Skeletal muscle tissue (tissue), 3 donors: ENCODE measurements at regions not wholly inside any gene's neighbourhood (a gene's known extent, or its start where the extent isn't known, plus 50 kb on each side); places are given as distances from the start of the nearest gene placed in this dataset.
A peak's percentile ranks its signal among the peaks of the same experiment; 100 is the strongest.

Experiments used
- H3K27ac ChIP-seq: one replicate; pipeline ENCODE4 v1.7.0; 2013; ENCODE audit warnings: mild to moderate bottlenecking, low read depth, low read length, inconsistent platforms
- H3K27me3 ChIP-seq, 3 donors: one replicate each; pipeline ENCODE4 v1.7.0; 2013; ENCODE audit warnings: low read length in 3 of 3; ENCODE audit not compliant: control insufficient read depth in 3 of 3, insufficient read depth in 3 of 3
- H3K36me3 ChIP-seq, 3 donors: one replicate each; pipeline ENCODE4 v1.7.0; 2013; ENCODE audit warnings: low read length in 3 of 3; ENCODE audit not compliant: control insufficient read depth in 3 of 3, insufficient read depth in 3 of 3
- H3K4me1 ChIP-seq, 3 donors: one replicate each; pipeline ENCODE4 v1.7.0; 2013; ENCODE audit warnings: low read length in 3 of 3, mild to moderate bottlenecking in 3 of 3; ENCODE audit not compliant: control insufficient read depth in 3 of 3, insufficient read depth in 3 of 3
- H3K4me3 ChIP-seq, 3 donors: one replicate each; pipeline ENCODE4 v1.7.0; 2013; ENCODE audit warnings: low read length in 3 of 3
- H3K9ac ChIP-seq, 3 donors: one replicate each; pipeline ENCODE4 v1.7.0; 2013; ENCODE audit warnings: low read length in 3 of 3, mild to moderate bottlenecking in 3 of 3, moderate library complexity in 2 of 3, low read depth in 1 of 3
- H3K9me3 ChIP-seq, 3 donors: one replicate each; pipeline ENCODE4 v1.7.0; 2013; ENCODE audit warnings: low read length in 3 of 3; ENCODE audit not compliant: control insufficient read depth in 3 of 3
- donor health status: Osteomylitis.

DNA sequence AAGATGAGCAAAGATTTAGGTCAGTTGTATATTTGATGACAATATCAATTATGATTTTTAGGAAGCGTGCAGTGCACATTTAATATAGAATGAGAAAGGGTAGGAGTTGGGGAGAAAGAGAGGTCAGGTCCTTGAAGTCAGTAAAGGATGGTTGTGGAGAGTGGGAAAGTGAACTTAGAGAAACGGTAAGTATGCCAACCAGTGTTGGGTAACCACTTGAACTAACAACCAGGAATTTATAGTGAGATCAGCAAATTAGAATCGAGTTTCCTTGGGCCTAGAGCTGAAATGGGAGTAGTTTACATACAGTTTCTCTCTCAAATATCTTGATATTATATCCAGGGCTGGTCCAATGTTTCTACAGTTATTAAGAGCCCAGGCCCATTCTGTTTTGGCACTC, 188.5 kb upstream of the RBMS3 start:
- Histone ChIP-seq H3K4me3 (no peak overlapping the region), H3K27ac (no peak overlapping the region), H3K27me3 (no peaks in the 10 kb centered on the region), H3K9ac (no peak overlapping the region), H3K9me3 (no peaks in the 10 kb centered on the region), H3K36me3 (no peaks in the 10 kb centered on the region), H3K4me1 (no peaks in the 10 kb centered on the region)

DNA sequence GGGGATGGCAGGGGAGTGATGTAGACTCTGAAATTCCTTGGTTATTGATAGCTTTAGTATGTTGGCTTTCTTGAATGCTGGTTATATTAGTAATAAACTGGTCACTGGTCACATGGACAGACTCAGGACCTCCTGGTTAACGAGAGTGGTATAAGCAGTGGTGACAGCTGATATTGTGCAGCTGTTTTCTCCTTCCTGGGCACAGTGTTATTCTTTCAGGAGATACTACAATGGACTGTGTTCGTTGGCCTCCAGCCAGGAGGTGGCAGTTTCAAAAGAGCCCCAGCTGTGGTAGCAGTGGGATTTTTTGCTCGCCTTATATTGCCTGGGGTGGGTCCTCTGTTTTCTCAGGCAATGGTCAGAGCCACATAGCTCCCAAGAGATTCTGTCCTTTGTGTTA, 181.6 kb upstream of the RBMS3 start:
- Histone ChIP-seq H3K4me1 (no peaks in the 10 kb centered on the region), H3K27me3 (no peaks in the 10 kb centered on the region), H3K27ac (no peak overlapping the region), H3K36me3 (no peaks in the 10 kb centered on the region), H3K4me3 (no peak overlapping the region), H3K9ac (no peak overlapping the region), H3K9me3 (no peaks in the 10 kb centered on the region)

DNA sequence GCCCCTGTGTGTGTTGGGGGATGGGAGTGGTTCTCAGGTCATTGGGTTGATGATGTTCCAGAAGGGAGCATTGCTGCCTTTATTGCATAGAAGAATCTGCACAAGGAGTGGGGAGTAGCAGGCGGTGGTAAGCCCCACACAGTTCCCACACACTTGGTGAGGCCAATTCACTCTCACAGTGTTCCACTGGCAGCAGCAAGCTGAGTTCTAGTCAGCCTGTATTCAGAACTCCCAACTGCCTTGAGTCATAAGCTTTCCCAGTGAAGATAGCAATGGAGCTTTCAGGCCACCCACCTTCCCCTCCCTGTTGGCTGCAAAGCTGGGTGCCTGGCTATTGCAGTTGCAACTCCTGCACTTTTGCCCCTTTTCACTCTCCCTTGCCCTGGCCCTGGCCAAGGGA, 181.1 kb upstream of the RBMS3 start:
- Histone ChIP-seq H3K27ac (no peak overlapping the region), H3K4me1 (no peaks in the 10 kb centered on the region), H3K4me3 (no peak overlapping the region), H3K36me3 (no peaks in the 10 kb centered on the region), H3K9me3 (no peaks in the 10 kb centered on the region), H3K27me3 (no peaks in the 10 kb centered on the region), H3K9ac (no peak overlapping the region)

DNA sequence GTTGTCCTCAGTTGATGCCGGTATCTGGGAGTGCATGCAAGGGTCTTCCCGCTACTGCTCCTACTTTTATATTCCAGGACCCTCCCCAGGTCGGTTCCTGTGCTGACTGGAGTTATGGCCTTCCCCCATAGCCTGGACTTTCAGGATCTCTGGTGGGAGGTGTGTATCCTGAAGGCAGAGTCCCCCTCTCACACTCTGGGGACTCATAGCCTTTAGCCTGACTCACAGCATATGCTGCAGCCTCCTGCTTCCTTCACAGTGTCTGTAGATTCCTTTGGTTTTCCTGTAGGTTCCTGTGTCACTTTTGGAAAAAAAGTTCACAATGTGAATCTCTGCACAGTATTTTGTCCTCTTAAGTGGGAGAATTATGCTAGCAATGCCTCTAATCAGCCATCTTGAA, 180.6 kb upstream of the RBMS3 start:
- no peaks in the 10 kb centered on the region for H3K36me3 ChIP-seq
- H3K27ac ChIP-seq, result no peak overlapping the region
- no peak overlapping the region for H3K4me3 ChIP-seq
- no peaks in the 10 kb centered on the region for H3K9me3 ChIP-seq
- no peak overlapping the region for H3K9ac ChIP-seq
- no peaks in the 10 kb centered on the region for H3K4me1 ChIP-seq
- H3K27me3 ChIP-seq, result no peaks in the 10 kb centered on the region

DNA sequence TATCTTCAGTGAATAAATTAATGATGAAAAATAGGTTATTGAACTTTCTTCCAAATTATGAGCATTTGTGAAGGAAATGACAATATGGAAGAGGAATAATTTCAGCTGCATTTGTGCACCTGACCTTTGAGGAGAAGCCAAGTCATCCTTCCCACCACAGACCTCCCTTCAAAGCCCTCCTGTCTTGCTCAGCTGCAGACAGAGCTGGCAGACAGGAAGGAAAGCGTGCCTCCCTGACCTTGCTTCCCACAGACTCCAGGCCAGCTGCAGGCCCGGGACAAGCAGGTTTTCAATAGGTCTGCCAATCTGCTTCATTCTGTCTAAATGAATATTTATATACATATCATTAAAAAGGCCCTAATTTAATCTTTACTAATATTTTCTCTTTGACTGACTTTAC, 152.9 kb upstream of the RBMS3 start:
- Histone ChIP-seq H3K4me1 (no peaks in the 10 kb centered on the region), H3K9me3 (no peaks in the 10 kb centered on the region), H3K36me3 (no peaks in the 10 kb centered on the region), H3K27me3 (no peaks in the 10 kb centered on the region), H3K4me3 (no peak overlapping the region), H3K9ac (no peak overlapping the region), H3K27ac (no peak overlapping the region)

DNA sequence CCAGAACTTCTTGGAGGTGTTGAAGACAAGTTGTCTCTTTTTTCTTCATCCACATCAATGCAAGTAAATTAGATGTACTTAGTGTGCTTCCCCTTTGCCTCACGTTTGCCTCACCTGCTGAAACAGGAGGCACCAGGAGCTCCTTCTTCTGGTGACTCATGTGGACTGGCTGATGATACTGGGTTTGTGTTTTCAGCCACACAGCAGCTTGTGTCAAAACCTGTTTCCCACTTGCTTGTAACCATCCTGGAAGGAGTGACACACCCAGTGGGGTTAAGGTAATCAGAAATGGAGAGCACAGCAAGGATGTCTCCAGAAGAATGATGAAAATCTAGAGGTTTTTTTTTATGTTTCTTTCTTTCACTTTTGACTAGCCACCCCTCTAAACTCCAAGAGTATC, 143.3 kb upstream of the RBMS3 start:
- no peaks in the 10 kb centered on the region for H3K36me3 ChIP-seq
- no peaks in the 10 kb centered on the region for H3K9me3 ChIP-seq
- no peak overlapping the region for H3K4me3 ChIP-seq
- peaks cover 0 to 12% (median 8%) of the 10 kb centered on the region in 3 donors for H3K4me1 ChIP-seq
- no peak overlapping the region for H3K27ac ChIP-seq
- H3K27me3 ChIP-seq, result no peaks in the 10 kb centered on the region
- H3K9ac ChIP-seq, result no peak overlapping the region

DNA sequence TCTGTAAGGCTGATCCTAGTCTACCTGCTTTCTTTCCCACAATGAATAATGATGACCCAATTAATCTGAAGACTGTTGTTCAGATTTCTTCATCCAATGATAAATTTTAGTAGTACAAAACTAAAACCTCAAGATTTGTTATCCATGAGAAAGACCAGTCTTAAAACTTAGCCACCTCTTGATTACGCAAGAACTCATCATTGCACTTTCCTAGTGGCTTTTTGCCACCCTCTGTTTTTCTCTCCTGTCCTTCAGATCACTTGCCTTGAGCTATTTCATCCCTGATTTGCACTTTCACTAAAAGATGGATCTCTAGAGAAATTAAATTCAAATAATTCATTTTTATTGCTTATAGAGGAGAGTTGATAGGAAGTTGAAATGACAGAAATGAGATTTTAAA, 142.7 kb upstream of the RBMS3 start:
- Histone ChIP-seq H3K27ac (no peak overlapping the region), H3K27me3 (no peaks in the 10 kb centered on the region), H3K9me3 (no peaks in the 10 kb centered on the region), H3K4me3 (no peak overlapping the region), H3K9ac (no peak overlapping the region), H3K36me3 (no peaks in the 10 kb centered on the region), H3K4me1 (peaks cover 0 to 12% (median 8%) of the 10 kb centered on the region in 3 donors)

DNA sequence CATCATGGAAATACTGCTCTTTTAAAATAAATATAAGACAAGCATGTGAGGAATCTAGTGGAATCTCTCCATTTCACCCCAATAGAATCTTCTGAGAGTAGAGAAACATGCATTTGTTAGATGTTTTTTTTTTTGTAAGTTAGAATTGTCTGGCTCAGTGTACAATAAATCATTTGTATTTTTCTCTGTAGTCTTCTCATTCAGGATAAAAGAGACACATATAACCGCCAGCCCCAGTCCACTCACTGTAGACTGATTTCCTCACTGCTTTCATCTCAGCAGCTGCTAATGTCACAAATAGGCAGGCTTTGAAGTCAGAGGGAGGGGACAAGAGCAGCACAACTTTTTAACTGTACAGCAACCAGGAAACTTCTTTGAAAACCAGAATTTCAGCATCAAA, 140.2 kb upstream of the RBMS3 start:
- Histone ChIP-seq H3K9me3 (no peaks in the 10 kb centered on the region), H3K27ac (peak overlapping the region; percentile 48), H3K4me1 (peaks cover 0 to 17% (median 8%) of the 10 kb centered on the region in 3 donors), H3K36me3 (no peaks in the 10 kb centered on the region), H3K27me3 (no peaks in the 10 kb centered on the region), H3K4me3 (no peak overlapping the region), H3K9ac (no peak overlapping the region)

DNA sequence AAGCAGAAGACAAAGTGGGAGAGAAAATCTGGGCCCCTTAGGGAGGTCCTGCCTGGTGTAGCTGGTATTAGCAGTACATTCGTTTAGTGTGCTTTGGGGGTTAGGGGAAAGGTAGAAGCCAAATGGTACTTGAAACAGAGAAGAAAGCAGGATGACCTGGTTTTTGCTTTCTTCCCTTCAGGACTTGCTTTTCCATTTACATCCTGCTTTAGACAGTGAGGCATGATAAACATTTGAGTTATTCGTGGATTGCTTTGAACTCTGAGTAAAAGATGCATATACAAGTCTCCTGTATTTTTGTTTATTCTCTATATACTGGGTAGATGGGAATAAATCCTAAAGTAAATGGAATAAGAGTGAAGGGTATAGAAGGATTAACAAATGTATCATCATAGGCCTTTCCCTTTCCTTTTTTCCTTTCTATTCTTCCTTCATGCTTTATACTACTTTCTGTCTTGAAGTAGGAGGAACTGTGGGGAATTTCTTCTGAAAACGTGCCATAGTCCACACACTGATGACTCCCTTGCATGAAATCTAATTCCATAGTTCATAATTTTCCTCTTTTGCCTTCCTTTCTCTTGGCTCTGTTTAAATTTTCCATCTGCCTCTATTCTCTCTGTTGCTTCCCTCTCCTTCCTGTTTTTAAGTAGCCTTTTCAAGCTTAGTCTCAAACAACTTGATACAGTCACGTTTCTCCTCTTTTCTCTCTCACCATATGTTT, 139.5 kb upstream of the RBMS3 start:
- Histone ChIP-seq H3K4me1 (peaks cover 0 to 17% (median 8%) of the 10 kb centered on the region in 3 donors), H3K9me3 (no peaks in the 10 kb centered on the region), H3K36me3 (no peaks in the 10 kb centered on the region), H3K4me3 (no peak overlapping the region), H3K9ac (no peak overlapping the region), H3K27me3 (no peaks in the 10 kb centered on the region), H3K27ac (peak overlapping the region; percentile 48)

DNA sequence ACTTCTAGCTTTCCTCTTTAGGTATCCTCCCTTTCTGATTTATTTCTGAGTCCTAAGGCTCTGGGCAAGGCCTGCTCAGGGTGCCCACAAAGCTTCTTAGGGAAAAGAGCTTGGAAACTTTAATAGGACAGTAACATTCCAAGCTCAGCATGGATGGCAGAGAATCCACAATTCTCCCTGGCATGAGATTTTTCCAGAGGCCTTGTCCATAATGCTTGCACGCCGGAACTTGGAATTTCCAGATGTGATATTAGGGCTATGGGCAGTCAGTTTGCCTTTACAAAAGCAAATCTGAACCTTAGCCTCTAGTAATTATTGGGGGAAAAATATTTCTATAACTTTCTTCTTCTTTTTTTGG, 139.0 kb upstream of the RBMS3 start:
- Histone ChIP-seq H3K4me1 (peaks cover 0 to 17% (median 8%) of the 10 kb centered on the region in 3 donors), H3K9ac (no peak overlapping the region), H3K9me3 (no peaks in the 10 kb centered on the region), H3K4me3 (no peak overlapping the region), H3K27ac (peak overlapping the region; percentile 48), H3K36me3 (no peaks in the 10 kb centered on the region), H3K27me3 (no peaks in the 10 kb centered on the region)
